Osteocyte (in vitro differentiated cells): ENCODE measurements at regions not wholly inside any gene's neighbourhood (a gene's known extent, or its start where the extent isn't known, plus 50 kb on each side); places are given as distances from the start of the nearest gene placed in this dataset.

Source experiments
- DNase-seq: peaks from one replicate; pipeline ENCODE4 v3.0.0; 2021; ENCODE audit warnings: mixed read lengths; ENCODE audit not compliant: unreplicated experiment; ENCODE audit errors: extremely low spot score
- H3K27ac Mint-ChIP-seq: one replicate; pipeline ENCODE4 v1.8.0; 2021; ENCODE audit warnings: mild to moderate bottlenecking, mixed read lengths; ENCODE audit not compliant: unreplicated experiment
- H3K27me3 Mint-ChIP-seq: one replicate; pipeline ENCODE4 v1.8.0; 2021; ENCODE audit warnings: mixed read lengths; ENCODE audit not compliant: unreplicated experiment
- H3K36me3 Mint-ChIP-seq: one replicate; pipeline ENCODE4 v1.8.0; 2021; ENCODE audit warnings: mixed read lengths; ENCODE audit not compliant: unreplicated experiment
- H3K4me1 Mint-ChIP-seq: one replicate; pipeline ENCODE4 v1.8.0; 2021; ENCODE audit warnings: mixed read lengths; ENCODE audit not compliant: unreplicated experiment
- H3K4me3 Mint-ChIP-seq: one replicate; pipeline ENCODE4 v1.8.0; 2021; ENCODE audit warnings: mild to moderate bottlenecking, moderate library complexity, mixed read lengths; ENCODE audit not compliant: unreplicated experiment
- H3K9me3 Mint-ChIP-seq: one replicate; pipeline ENCODE4 v1.8.0; 2021; ENCODE audit warnings: mixed read lengths; ENCODE audit not compliant: unreplicated experiment
- CTCF ChIP-seq: fragments of 200-600 bp; sonication (generic); IDR thresholded peaks from 2 replicates; pipeline ENCODE4 v1.5.0; 2021; ENCODE audit warnings: antibody characterized with exemption, mild to moderate bottlenecking, moderate library complexity

- Mint-ChIP-seq H3K27ac (no peak overlapping the region), H3K4me3 (no peak overlapping the region), H3K9me3 (peaks cover 4% of the 10 kb centered on the region), H3K4me1 (peaks cover 23% of the 10 kb centered on the region), H3K36me3 (no peaks in the 10 kb centered on the region), H3K27me3 (no peaks in the 10 kb centered on the region)
- DNase-seq = no peak
- TF ChIP-seq CTCF = no peak
These were observed 534.4 kb downstream of the MN1 start for GRCh38 chr22:27267145-27267544.

GRCh38 chr22:27269751-27270543, 531.6 kb downstream of the MN1 start:
- DNase-seq = no peak
- no peak overlapping the region for H3K4me3 Mint-ChIP-seq
- no peak overlapping the region for H3K27ac Mint-ChIP-seq
- no peaks in the 10 kb centered on the region for H3K27me3 Mint-ChIP-seq
- no peaks in the 10 kb centered on the region for H3K36me3 Mint-ChIP-seq
- peaks cover 16% of the 10 kb centered on the region for H3K4me1 Mint-ChIP-seq
- H3K9me3 Mint-ChIP-seq = no peaks in the 10 kb centered on the region
- no peak for TF ChIP-seq CTCF

GRCh38 chr22:27270818-27271510, 530.6 kb downstream of the MN1 start:
- Mint-ChIP-seq H3K9me3 (no peaks in the 10 kb centered on the region), H3K27me3 (no peaks in the 10 kb centered on the region), H3K4me1 (peaks cover 17% of the 10 kb centered on the region), H3K36me3 (no peaks in the 10 kb centered on the region), H3K27ac (no peak overlapping the region), H3K4me3 (no peak overlapping the region)
- DNase-seq = no peak
- TF ChIP-seq CTCF = no peak

GRCh38 chr22:27273436-27273835, 528.1 kb downstream of the MN1 start:
- Mint-ChIP-seq H3K4me1 (peaks cover 16% of the 10 kb centered on the region), H3K4me3 (no peak overlapping the region), H3K36me3 (no peaks in the 10 kb centered on the region), H3K27ac (no peak overlapping the region), H3K27me3 (no peaks in the 10 kb centered on the region), H3K9me3 (no peaks in the 10 kb centered on the region)
- DNase-seq = no peak
- TF ChIP-seq CTCF = no peak

- peaks cover 14% of the 10 kb centered on the region for H3K4me1 Mint-ChIP-seq
- H3K9me3 Mint-ChIP-seq = no peaks in the 10 kb centered on the region
- no peaks in the 10 kb centered on the region for H3K27me3 Mint-ChIP-seq
- no peak overlapping the region for H3K27ac Mint-ChIP-seq
- no peak for TF ChIP-seq CTCF
- no peak for DNase-seq
- H3K36me3 Mint-ChIP-seq = no peaks in the 10 kb centered on the region
- H3K4me3 Mint-ChIP-seq = no peak overlapping the region
These were observed 527.7 kb downstream of the MN1 start for GRCh38 chr22:27273853-27274252.
